GM18508 (cell line): ENCODE measurements at regions not wholly inside any gene's neighbourhood (a gene's known extent, or its start where the extent isn't known, plus 50 kb on each side); places are given as distances from the start of the nearest gene placed in this dataset.
"Not testable (repeated sequence)": the region's sequence is repeated elsewhere in the genome, so short reads cannot be mapped to it uniquely, and the experiment has no call there.

Experiments used
- ATAC-seq: cut with Tn5 transposase; IDR thresholded peaks from one replicate; pipeline ENCODE4 v1.9.1; 2021; ENCODE audit warnings: moderate number of reproducible peaks; ENCODE audit not compliant: insufficient read depth, unreplicated experiment

- ATAC-seq, result no peak
Observed at GRCh38 chr13:80093888-80094287, 247.0 kb downstream of the SPRY2 start.

GRCh38 chr13:80086304-80086721, 254.6 kb downstream of the SPRY2 start:
- ATAC-seq, result no peak

GRCh38 chr13:80083853-80084676, 256.9 kb downstream of the SPRY2 start:
- no peak for ATAC-seq

DNA sequence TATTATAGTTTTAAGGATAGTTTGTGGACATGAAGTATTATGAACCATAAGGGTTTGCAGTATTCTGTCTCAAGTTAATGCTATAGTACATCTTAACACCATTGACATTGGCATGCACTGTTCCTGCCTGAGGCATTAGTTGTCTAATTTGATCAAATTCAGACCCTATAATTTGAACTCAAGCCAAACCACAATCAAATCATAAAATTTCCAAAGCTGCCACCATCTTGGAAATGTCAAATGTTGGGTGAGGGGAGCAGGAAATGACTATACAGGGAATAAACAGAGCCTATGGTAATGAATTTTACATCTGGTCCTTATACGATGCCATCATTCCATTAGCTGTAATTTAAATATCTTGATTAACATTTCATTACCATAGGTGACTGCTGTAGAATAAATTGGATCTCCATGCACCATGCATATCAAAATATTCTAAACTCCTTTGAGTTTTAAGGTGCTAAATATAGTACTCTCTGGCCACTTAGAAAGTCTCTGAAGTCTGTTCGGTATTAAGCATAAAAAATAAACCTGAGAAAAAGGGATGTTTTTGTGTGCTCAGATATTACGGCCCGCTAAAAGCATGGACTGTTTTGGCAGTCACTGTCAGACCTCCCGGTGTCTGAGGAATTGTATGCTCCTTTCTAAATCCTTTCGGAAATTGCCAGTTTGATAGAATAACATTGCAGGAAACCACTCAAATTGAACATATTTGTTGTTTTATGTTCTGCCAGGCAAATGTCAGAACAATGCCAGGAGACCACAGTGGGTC, 257.7 kb downstream of the SPRY2 start:
- no peak for ATAC-seq

DNA sequence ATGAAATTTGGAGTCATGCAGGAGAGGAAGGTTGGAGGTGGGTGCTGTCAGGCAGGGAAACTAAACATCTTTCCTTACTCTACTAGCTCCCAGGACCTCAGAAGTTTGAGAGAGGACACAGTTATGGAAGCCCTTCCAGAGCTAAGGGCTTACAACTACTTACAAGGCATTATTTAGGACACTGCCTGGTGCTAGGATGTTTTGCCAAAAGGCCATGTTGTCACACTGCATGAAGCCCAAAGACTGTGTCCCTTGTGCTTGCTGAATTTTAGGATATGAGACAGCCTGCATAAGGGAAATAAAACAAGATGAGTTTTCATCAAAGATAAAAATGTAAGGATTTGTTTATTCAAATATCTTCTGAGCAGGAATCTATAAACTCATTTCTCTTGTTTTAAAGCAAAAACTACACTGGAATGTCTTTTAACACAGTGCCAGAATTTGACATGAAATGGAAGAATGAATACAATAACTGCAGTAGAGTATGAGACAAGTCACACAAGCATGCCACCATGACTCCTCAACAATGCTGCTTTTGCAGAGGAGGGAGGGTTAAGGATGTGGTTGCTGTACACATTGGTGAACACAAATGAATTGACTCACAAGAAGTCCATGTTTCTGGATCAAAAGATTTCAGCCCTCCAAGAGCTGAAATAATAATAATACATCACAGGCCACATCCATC, 258.4 kb downstream of the SPRY2 start:
- ATAC-seq, result no peak

DNA sequence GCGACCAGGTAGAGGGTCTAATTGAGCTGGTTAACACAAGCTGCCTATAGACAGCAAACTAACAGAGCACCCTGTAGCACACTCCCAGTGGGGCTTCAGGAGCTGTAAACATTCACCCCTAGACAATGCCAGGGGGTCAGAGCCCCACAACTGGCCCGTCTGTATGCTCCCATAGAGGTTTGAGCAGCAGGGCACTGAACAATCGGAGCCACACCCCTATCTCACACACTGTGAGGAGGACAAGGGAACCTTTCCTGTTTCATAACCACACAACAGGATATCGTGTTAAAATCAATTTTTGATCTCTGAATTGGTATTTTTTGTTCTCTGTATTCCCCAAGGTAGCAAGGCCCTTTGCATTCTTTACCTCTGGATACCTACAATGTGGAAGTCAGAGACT, 266.1 kb downstream of the SPRY2 start:
- ATAC-seq, result no peak

DNA sequence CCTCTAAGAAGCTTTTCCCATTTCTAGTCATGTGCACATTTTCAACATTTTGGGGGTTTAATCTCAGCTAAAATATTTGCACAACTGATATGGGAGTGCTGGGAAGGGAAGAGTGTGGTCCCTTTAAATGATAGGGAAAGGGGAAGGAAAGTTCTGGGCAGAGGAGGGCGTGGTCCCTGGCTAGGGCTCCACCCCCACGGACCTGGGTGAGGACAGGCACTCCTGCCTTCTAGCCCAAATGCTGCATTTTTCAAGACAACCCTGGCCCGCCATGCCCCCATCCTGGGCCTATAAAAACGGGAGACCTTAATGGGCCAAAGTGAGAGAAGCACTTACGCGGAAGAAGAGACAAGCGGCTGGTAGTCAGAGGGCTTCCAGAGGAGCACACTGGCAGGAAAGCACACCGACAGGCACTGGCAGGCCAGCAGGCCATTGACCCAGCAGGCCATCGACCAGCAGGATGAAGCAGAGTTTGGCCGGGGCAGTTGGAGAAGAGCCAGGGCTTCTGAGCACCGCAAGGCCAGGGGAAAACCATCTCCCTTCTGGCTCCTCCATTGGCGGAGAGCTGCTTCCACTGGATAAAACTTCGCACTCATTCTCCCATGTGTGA, 266.7 kb downstream of the SPRY2 start:
- ATAC-seq, result no peak

DNA sequence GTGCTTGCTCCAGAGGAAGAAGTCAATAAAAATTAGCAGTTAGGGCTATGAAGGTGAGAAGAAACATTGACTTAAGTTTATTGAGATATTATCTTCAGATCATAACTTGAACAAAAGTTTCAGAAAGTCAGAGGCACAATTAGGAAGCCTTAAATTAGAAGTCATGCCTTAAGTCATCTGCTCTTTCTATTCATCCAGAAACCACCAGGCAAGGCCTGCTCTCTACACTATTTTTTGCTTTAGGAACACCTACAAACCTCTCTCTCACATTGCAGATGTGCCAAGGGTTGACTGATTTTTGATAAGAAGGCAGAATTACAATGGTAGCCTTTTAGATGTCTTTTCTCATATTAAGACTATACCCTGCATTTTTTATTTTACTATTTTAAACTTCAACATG, 268.7 kb downstream of the SPRY2 start:
- no peak for ATAC-seq

- no peak for ATAC-seq
Observed at GRCh38 chr13:80070024-80070703, 270.8 kb downstream of the SPRY2 start.

- no peak for ATAC-seq
Observed at GRCh38 chr13:80069374-80069773, 271.6 kb downstream of the SPRY2 start.

GRCh38 chr13:80065996-80066395, 274.9 kb downstream of the SPRY2 start:
- ATAC-seq, result no peak

DNA sequence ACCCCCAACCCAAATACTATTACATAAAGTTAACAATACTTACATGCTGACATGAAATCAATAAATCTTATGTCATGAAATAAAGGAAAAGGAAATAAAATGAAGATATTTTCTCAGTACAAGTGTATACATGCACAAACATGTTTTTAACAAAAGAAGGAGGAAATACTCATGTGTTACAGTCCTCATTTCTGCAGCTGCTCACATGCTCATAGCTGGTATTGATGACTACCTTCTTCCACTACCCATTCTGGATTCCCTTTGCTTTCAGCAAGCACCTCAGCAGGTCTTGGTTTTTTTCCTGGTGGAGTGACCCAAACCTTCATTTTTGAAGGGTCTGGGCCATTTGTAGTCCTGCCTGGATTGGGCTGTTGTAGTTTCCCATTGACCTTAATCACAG, 278.5 kb downstream of the SPRY2 start:
- ATAC-seq, result not testable (repeated sequence)

- no peak for ATAC-seq
Observed at GRCh38 chr13:80059789-80060188, 281.1 kb downstream of the SPRY2 start.

DNA sequence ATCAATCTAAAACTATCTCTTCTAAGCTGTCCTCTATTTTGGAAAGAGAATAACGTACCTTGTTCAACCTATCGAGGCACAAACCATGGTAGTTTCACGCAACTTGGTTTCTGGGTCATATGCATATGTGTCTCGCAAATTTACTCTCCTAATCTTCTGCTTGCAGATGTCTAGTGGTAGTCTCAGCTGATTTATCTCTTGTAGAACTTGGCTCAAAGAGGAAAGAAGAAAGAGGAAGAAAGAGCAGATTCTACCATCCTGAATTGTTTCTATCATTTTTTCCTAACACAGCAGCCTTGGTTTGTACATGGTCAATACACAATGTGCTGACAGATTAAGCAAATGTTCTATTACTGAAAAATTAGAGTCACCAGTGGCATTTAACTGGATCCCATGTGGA, 282.3 kb downstream of the SPRY2 start:
- no peak for ATAC-seq

GRCh38 chr13:80055847-80056246, 285.1 kb downstream of the SPRY2 start:
- no peak for ATAC-seq

DNA sequence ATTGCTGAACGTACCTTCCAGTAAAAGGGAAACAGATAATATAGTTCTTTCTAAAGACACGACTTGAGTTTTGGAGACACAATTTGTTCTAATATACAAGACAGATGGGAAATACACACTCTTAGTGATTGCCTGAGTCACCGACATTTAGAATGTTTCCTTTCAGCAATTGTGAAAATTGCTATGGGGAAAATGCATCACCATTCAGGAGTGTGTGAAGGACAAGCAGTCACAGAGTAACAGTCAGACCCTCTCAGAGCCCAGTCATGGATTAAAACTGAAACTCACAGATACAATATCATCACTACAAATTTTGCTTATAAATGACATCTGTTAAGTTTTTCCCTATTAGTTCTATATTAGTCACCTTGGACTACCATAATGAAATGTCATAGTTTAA, 286.1 kb downstream of the SPRY2 start:
- no peak for ATAC-seq

DNA sequence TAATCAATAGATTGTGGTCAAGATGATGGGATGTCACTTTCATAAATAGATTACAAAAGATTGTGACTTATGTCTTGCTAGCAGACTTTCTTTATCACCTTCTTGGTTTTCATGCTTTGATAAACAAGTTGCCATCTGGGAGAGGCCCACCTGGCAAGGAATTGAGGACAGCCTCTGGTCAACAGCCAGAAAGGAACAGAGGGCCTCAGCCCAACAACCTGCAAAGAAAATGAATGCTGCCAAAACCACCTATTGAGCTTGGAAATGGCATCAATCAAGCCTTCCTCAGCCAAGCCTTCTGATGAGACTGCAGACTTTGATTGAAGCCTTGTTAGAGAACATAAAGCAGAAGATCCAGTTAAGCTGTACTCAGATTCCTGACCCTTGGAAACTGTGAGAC, 288.6 kb downstream of the SPRY2 start:
- ATAC-seq, result no peak

DNA sequence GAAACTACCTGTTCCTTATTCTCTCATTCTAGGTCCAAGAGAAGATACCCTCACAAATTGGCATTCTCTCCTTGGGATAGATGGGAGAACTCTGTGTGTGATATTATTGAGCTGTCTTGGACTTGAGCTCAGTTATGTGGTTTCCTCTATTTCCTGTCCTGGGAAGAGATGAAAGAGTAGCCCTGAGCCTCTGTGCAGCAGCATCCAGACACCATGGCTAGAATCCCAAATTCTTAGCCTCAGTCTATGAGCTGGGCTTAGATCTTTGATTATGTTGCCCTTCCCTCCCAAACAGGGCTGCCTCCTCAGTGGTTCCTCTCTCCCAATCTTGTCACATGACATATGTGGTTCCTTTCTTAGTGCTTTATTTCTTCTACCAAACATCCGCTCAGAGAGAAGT, 290.7 kb downstream of the SPRY2 start:
- no peak for ATAC-seq

DNA sequence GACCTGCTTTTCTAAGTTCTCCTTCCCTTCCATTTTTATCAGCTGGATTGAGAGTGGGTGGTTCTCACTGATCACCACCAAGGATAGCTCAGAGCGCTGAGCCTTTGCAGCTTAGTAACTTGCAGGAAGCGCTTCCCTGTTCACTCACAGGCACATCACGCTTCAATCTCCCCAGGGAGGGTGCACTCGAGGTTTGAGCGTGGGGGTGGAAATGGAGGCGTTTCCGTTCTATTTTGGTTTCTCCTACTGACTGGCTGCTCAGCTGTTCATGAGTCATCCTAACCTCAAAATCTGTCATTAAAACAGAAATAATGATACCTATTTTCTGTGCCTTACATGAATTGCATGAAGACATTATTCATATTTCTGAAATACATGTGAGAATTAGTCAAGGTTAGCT, 292.1 kb downstream of the SPRY2 start:
- peak; percentile 93 for ATAC-seq

GRCh38 chr13:80048030-80048429, 292.9 kb downstream of the SPRY2 start:
- ATAC-seq, result no peak
